22Rv1 (cell line): ENCODE measurements at regions not wholly inside any gene's neighbourhood (a gene's known extent, or its start where the extent isn't known, plus 50 kb on each side); places are given as distances from the start of the nearest gene placed in this dataset.

ENCODE experiments used
- H3K27ac ChIP-seq: fragments of 450-650 bp; 2 replicates; pipeline ENCODE4 v1.5.1; 2017
- ZFX ChIP-seq: fragments of 450-650 bp; IDR thresholded peaks from 2 replicates; pipeline ENCODE4 v1.6.1; 2017; ENCODE audit warnings: antibody characterized with exemption, borderline replicate concordance
- TF ChIP-seq, protein P1 (sequence below): fragments of 450-650 bp; IDR thresholded peaks from 2 replicates; pipeline ENCODE4 v1.5.1; 2017; ENCODE audit warnings: mild to moderate bottlenecking

DNA sequence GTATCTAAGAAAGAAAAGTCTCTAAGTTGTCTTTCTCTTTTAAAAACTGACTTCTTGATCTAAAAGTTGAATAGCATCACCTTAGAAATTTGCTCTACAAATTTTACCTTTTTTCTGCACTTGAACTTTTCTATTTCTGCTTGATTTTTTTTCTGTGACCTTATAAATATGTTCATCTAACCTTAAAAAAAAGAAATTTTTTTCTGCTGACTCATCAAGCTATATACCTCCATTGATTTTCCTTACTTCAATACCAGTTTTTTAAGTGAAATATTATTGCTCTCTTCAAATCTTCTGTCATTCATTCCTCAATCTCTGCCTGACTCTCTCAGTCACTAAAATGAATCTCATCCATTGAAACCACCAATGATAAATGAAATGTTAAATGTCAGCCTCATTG lies 910.1 kb downstream of the GALC start:
- H3K27ac ChIP-seq: no peak overlapping the region
- no peak for TF ChIP-seq ZFX
- TF ChIP-seq, protein P1, sequence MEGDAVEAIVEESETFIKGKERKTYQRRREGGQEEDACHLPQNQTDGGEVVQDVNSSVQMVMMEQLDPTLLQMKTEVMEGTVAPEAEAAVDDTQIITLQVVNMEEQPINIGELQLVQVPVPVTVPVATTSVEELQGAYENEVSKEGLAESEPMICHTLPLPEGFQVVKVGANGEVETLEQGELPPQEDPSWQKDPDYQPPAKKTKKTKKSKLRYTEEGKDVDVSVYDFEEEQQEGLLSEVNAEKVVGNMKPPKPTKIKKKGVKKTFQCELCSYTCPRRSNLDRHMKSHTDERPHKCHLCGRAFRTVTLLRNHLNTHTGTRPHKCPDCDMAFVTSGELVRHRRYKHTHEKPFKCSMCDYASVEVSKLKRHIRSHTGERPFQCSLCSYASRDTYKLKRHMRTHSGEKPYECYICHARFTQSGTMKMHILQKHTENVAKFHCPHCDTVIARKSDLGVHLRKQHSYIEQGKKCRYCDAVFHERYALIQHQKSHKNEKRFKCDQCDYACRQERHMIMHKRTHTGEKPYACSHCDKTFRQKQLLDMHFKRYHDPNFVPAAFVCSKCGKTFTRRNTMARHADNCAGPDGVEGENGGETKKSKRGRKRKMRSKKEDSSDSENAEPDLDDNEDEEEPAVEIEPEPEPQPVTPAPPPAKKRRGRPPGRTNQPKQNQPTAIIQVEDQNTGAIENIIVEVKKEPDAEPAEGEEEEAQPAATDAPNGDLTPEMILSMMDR: no peak

DNA sequence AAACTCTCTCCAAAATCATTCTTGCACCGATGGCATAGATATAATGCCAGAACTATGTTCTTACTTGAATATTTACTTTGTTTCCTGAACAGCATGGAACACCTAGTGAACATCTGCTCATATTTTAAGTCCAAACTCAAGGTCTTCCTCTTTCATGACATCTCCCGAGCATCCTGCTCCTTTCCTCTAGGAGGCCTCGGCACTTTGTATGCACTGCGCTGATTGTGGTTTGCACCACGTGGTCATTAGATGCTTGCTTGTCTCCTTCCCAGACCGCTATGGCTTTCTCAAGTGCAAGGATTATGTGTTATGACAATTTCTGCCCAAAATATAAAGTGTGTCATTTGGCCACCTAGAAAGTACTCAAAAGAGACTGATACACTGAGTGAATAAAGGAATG lies 912.0 kb downstream of the GALC start:
- H3K27ac ChIP-seq: no peak overlapping the region
- TF ChIP-seq, protein P1: no peak
- no peak for TF ChIP-seq ZFX

DNA sequence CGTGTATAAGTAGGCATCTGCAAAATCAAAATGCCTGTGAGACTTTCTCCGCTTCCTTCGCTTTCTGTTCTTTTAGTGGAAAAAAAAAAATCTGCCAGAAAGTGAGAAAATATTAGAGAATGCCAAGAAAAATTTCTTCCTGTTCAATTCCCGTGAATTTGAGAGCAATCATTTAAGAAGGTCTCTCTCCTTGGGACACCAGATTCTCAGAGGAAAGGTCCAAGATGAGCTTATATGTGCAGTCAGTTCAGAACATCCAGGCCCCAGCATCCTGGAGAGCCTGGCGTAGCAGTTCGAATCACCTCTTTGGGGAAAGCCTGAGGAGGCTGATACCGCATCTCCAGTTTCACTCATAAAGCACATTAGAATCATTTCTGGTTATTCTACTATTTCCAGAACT lies 912.8 kb downstream of the GALC start:
- no peak for TF ChIP-seq ZFX
- TF ChIP-seq, protein P1: no peak
- no peak overlapping the region for H3K27ac ChIP-seq

DNA sequence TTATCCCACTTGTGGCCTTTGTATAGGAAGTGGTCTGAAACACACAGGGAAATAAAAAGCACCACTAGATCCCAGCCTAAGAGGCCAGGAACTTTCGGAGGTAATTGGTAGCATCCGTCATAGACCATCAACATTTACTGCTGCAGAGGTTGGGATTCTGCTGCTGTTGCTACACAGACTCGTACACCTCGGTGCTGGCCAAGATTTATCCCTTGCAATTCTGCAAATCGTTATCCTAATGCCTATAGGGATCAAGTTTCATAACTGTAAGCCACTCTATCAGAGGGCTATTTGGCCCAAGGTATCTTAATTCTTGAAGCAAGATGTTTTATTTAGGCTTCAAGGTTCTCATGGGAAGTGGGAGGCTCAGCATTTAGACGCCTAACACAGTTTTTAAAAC lies 913.6 kb downstream of the GALC start:
- TF ChIP-seq, protein P1: no peak
- TF ChIP-seq ZFX: no peak

DNA sequence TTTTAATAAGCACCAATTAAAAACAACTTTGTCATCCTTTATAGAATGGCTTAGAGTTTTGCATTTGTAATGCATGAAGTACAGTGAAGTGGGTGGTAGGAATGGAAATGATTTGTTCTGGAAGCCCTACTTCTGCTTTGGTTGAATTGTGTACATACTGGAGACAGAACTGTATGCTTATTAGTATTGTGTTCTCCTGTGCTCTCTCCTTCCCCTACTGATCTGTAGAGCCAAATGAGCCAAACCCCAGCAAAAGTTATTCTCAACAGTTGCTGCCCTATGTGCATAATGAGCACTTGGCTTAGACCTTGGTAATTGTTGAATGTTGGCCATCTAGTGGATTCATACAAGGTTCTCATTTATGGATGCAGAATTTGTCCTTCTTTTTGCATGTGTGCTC lies 916.1 kb downstream of the GALC start:
- H3K27ac ChIP-seq: no peak overlapping the region
- no peak for TF ChIP-seq ZFX

More for the DNA sequence above, 913.6 kb downstream of the GALC start:
- H3K27ac ChIP-seq: no peak overlapping the region

DNA sequence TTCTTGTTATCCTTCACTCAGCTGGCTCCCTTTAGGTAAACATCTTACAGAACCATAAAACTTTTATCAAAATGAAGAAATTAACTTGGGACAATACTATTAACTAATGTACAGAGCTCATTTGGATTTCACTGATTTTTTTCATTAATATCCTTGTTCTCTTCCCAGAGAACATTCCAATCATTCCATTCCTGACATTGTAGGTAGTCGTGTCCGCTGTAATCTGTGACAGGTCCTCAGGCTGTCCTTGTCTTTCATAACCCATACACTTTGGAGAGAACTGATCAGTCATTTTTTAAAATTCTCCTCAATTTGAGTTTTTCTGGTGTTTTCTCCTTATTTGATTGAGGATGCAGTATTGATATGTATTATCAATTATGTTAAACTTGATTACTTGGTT lies 916.8 kb downstream of the GALC start:
- TF ChIP-seq ZFX: no peak
- TF ChIP-seq, protein P1: no peak
- no peak overlapping the region for H3K27ac ChIP-seq

DNA sequence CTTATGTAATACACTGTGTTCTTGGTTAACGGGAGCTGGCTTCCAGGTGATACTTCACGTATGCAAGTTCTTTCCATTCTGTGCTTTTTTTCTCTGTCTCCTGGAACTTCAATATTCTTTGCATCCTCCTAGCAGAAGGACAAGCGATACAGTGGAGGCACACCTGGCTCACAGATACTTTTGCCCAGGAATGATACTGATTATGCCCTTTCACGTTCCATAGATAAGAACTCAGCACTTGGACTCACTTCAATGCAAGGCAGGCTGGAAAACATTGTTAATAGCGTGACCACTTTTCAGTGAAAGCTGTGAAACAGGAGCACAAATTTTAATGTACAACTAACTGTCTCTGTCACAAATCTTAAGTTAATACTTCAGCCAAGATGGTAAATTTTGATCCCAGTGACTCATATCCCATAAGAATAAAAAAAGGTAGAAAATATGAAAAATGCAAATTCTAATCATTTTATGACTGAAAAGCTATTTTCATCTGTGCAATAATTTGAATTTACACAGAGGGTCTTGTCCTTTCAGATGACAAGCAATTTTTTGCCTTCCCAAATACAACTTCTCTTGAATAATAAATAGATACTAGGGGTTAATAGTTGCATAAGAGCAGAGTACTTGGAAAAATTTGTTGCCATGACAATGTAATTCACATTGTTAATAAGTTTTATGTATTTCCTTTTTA lies 919.0 kb downstream of the GALC start:
- TF ChIP-seq, protein P1: no peak
- no peak for TF ChIP-seq ZFX
- no peak overlapping the region for H3K27ac ChIP-seq

DNA sequence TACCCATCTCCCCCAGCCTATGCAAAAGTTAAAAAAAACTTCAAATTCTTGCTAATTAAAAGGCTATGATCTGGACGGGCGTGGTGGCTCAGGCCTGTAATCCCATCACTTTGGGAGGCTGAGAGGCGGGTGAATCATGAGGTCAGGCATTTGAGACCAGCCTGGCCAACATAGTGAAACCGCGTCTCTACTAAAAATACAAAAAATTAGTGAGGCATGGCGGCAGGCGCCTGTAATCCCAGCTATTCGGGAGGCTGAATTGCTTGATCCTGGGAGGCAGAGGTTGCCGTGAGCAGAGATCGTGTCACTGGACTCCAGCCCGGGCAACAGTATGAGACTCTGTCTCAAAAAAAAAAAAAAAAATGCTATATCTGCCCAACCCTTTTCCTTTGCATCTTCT lies 925.4 kb downstream of the GALC start:
- H3K27ac ChIP-seq: no peak overlapping the region
- no peak for TF ChIP-seq ZFX
- TF ChIP-seq, protein P1: no peak
